MM.1S (cell line): ENCODE measurements at regions not wholly inside any gene's neighbourhood (a gene's known extent, or its start where the extent isn't known, plus 50 kb on each side); places are given as distances from the start of the nearest gene placed in this dataset.

Experiments used
- DNase-seq: peaks from one replicate; pipeline ENCODE4 v3.0.0-alpha.2; 2015
- H2AFZ ChIP-seq: fragments of 300-600 bp; sonication (generic); 2 replicates; pipeline ENCODE4 v1.6.0; 2016; ENCODE audit warnings: antibody characterized with exemption, low read length
- H3F3A ChIP-seq: fragments of 300-600 bp; sonication (generic); 2 replicates; pipeline ENCODE4 v1.6.1; 2016; ENCODE audit warnings: mild to moderate bottlenecking, antibody characterized with exemption, low read length, moderate library complexity, mixed read lengths; ENCODE audit not compliant: insufficient read depth
- H3K27ac ChIP-seq: fragments of 300-600 bp; sonication (generic); 2 replicates; pipeline ENCODE4 v1.5.1; 2016; ENCODE audit warnings: mild to moderate bottlenecking, low read length
- H3K27me3 ChIP-seq: fragments of 300-600 bp; sonication (generic); replicated peaks from 2 replicates; pipeline ENCODE4 v1.6.0; 2016; ENCODE audit warnings: low read length; ENCODE audit not compliant: insufficient read depth
- H3K36me3 ChIP-seq: fragments of 300-600 bp; sonication (generic); replicated peaks from 2 replicates; pipeline ENCODE4 v1.6.1; 2016; ENCODE audit warnings: mild to moderate bottlenecking, low read length, mixed read lengths; ENCODE audit not compliant: insufficient read depth
- H3K4me1 ChIP-seq: fragments of 300-600 bp; sonication (generic); 2 replicates; pipeline ENCODE4 v1.6.1; 2016; ENCODE audit warnings: low read length, mixed read lengths
- H3K4me2 ChIP-seq: fragments of 300-600 bp; sonication (generic); 2 replicates; pipeline ENCODE4 v1.6.0; 2016; ENCODE audit warnings: low read depth, low read length
- H3K4me3 ChIP-seq: fragments of 300-600 bp; sonication (generic); 2 replicates; pipeline ENCODE4 v1.5.1; 2016; ENCODE audit warnings: low read length, mixed read lengths
- H3K79me2 ChIP-seq: fragments of 300-600 bp; sonication (generic); 2 replicates; pipeline ENCODE4 v1.6.1; 2016; ENCODE audit warnings: mixed run types, low read length, mixed read lengths
- H3K9ac ChIP-seq: fragments of 300-600 bp; sonication (generic); 2 replicates; pipeline ENCODE4 v1.6.1; 2016; ENCODE audit warnings: low read length, mixed read lengths
- H3K9me2 ChIP-seq: fragments of 300-600 bp; sonication (generic); replicated peaks from 2 replicates; pipeline ENCODE4 v1.6.1; 2016; ENCODE audit warnings: mild to moderate bottlenecking, low read length, mixed read lengths; ENCODE audit not compliant: insufficient read depth
- H3K9me3 ChIP-seq: fragments of 300-600 bp; sonication (generic); replicated peaks from 2 replicates; pipeline ENCODE4 v1.6.1; 2016; ENCODE audit warnings: mild to moderate bottlenecking, low read length, mixed read lengths; ENCODE audit not compliant: insufficient read depth
- H4K20me1 ChIP-seq: fragments of 300-600 bp; sonication (generic); 2 replicates; pipeline ENCODE4 v1.6.1; 2016; ENCODE audit warnings: mild to moderate bottlenecking, low read length, moderate library complexity, mixed read lengths; ENCODE audit not compliant: insufficient read depth
- CTCF ChIP-seq: fragments of 300-600 bp; sonication (generic); IDR thresholded peaks from 2 replicates; pipeline ENCODE4 v1.5.1; 2016; ENCODE audit warnings: antibody characterized with exemption, low read length, mixed read lengths
- EZH2 ChIP-seq: fragments of 300-600 bp; sonication (generic); optimal IDR thresholded peaks from 2 replicates; pipeline ENCODE3; 2017; ENCODE audit warnings: low read depth, mild to moderate bottlenecking, antibody characterized with exemption, low read length, mixed read lengths
- EZH2phosphoT487 ChIP-seq: fragments of 300-600 bp; sonication (generic); IDR thresholded peaks from 2 replicates; pipeline ENCODE4 v1.6.1; 2018; ENCODE audit warnings: antibody characterized with exemption, low read length

GRCh38 chr12:125971981-125972380 lies 906.7 kb downstream of the AACS start:
- Histone ChIP-seq H3K27ac (no peak overlapping the region), H2AFZ (no peak overlapping the region), H4K20me1 (no peaks in the 10 kb centered on the region), H3K9me2 (no peaks in the 10 kb centered on the region), H3K79me2 (no peaks in the 10 kb centered on the region), H3K4me1 (no peaks in the 10 kb centered on the region), H3K27me3 (no peaks in the 10 kb centered on the region), H3K4me3 (no peak overlapping the region), H3F3A (no peaks in the 10 kb centered on the region), H3K9me3 (no peaks in the 10 kb centered on the region), H3K9ac (no peak overlapping the region), H3K4me2 (no peak overlapping the region), H3K36me3 (no peaks in the 10 kb centered on the region)
- no peak for DNase-seq
- TF ChIP-seq EZH2 (no peak), EZH2phosphoT487 (no peak), CTCF (no peak)

GRCh38 chr12:125978286-125978685 lies 913.1 kb downstream of the AACS start:
- TF ChIP-seq CTCF (no peak), EZH2phosphoT487 (no peak), EZH2 (no peak)
- DNase-seq = no peak
- H3K4me3 ChIP-seq = no peak overlapping the region
- no peaks in the 10 kb centered on the region for H3K4me1 ChIP-seq
- no peaks in the 10 kb centered on the region for H4K20me1 ChIP-seq
- H3F3A ChIP-seq = no peaks in the 10 kb centered on the region
- no peak overlapping the region for H3K27ac ChIP-seq
- no peaks in the 10 kb centered on the region for H3K36me3 ChIP-seq
- no peak overlapping the region for H3K4me2 ChIP-seq
- no peak overlapping the region for H2AFZ ChIP-seq
- no peaks in the 10 kb centered on the region for H3K27me3 ChIP-seq
- no peaks in the 10 kb centered on the region for H3K9me3 ChIP-seq
- no peaks in the 10 kb centered on the region for H3K9me2 ChIP-seq
- no peak overlapping the region for H3K9ac ChIP-seq
- no peaks in the 10 kb centered on the region for H3K79me2 ChIP-seq

DNA sequence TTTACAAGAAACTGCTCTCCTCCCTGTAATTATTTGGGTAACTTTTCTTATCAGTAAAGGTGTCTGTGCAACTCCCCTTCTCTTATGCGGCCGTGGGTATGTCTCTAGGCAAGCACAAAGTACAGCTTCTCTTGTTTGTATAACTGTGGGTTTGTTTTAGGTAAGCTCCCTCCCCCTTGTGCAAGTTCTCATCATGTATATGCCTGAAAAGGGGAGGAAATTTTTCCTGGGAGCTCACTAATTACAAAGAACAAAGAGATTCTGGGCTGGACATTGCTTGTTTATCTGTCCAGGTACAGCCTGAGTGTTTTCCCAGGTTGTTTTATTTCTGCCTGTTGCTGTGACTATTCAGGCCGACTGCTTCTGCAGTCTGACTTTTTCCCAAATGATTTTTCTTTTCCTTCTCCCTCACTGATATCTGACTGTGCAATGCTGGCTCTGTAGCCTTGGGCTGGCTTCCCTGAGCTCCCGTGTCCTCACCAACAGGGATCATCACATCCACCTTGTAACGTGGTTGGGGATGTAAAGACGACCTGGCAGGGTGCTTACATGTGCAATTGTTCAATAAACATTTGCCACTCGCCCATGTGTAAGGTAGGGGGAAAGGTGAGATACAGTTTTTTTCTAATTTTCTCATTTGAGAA lies 916.5 kb downstream of the AACS start:
- Histone ChIP-seq H3F3A (no peaks in the 10 kb centered on the region), H3K79me2 (no peaks in the 10 kb centered on the region), H3K9ac (no peak overlapping the region), H3K36me3 (no peaks in the 10 kb centered on the region), H3K9me2 (no peaks in the 10 kb centered on the region), H3K4me3 (no peak overlapping the region), H3K4me2 (no peak overlapping the region), H3K27me3 (no peaks in the 10 kb centered on the region), H3K9me3 (no peaks in the 10 kb centered on the region), H4K20me1 (no peaks in the 10 kb centered on the region), H2AFZ (no peak overlapping the region), H3K27ac (no peak overlapping the region), H3K4me1 (no peaks in the 10 kb centered on the region)
- no peak for TF ChIP-seq CTCF
- TF ChIP-seq EZH2 = no peak
- no peak for TF ChIP-seq EZH2phosphoT487
- no peak for DNase-seq
